CD14-positive monocyte (primary cell): ENCODE measurements at regions not wholly inside any gene's neighbourhood (a gene's known extent, or its start where the extent isn't known, plus 50 kb on each side); places are given as distances from the start of the nearest gene placed in this dataset.

Experiments
- DNase-seq, 3 donors: peaks; one replicate each; pipeline ENCODE4 v3.0.0-alpha.2; 2011 to 2022
- H2AFZ ChIP-seq: 2 replicates; pipeline ENCODE4 v1.6.0; 2012; ENCODE audit warnings: mild to moderate bottlenecking, low read depth, low read length, inconsistent platforms; ENCODE audit not compliant: insufficient read depth, poor library complexity, severe bottlenecking
- H3K27ac ChIP-seq, 2 donors: 1 replicate in 1 of 2; 2 replicates in 1 of 2; pipeline ENCODE4 v1.5.1; 2012 to 2013; ENCODE audit warnings: low read length in 2 of 2, control low read depth in 1 of 2, inconsistent platforms in 1 of 2, low read depth in 1 of 2, mild to moderate bottlenecking in 1 of 2
- H3K27me3 ChIP-seq, 2 donors: one replicate each; pipeline versions ENCODE4 v1.6.0 to v1.6.1; 2011 to 2013; ENCODE audit warnings: low read length in 2 of 2; ENCODE audit not compliant: control insufficient read depth in 2 of 2, insufficient read depth in 2 of 2
- H3K36me3 ChIP-seq, 2 donors: replicated peaks in 1 of 2; 1 replicate in 1 of 2; 2 replicates in 1 of 2; pipeline versions ENCODE4 v1.5.1 to v1.6.1; 2012 to 2013; ENCODE audit warnings: low read length in 2 of 2, control low read depth in 1 of 2, inconsistent platforms in 1 of 2, mild to moderate bottlenecking in 1 of 2; ENCODE audit not compliant: insufficient read depth in 2 of 2, control insufficient read depth in 1 of 2
- H3K4me1 ChIP-seq, 2 donors: 1 replicate in 1 of 2; 2 replicates in 1 of 2; pipeline versions ENCODE4 v1.5.1 to v1.6.1; 2012 to 2013; ENCODE audit warnings: low read length in 2 of 2, control low read depth in 1 of 2, inconsistent platforms in 1 of 2, mild to moderate bottlenecking in 1 of 2, moderate library complexity in 1 of 2; ENCODE audit not compliant: insufficient read depth in 2 of 2, control insufficient read depth in 1 of 2
- H3K4me2 ChIP-seq: replicated peaks from 2 replicates; pipeline ENCODE3; 2012; ENCODE audit warnings: low read length, moderate library complexity, mild to moderate bottlenecking; ENCODE audit not compliant: poor library complexity, severe bottlenecking; ENCODE audit errors: extremely low read depth
- H3K4me3 ChIP-seq, 3 experiments: fragments of 200-600 bp in 1 of 3; sonication (generic) in 1 of 3; replicated peaks in 1 of 3; 1 replicate in 2 of 3; 2 replicates in 1 of 3; pipeline ENCODE4 v1.5.1; 2011 to 2013; ENCODE audit warnings: low read length in 3 of 3, mild to moderate bottlenecking in 3 of 3, control low read depth in 2 of 3, low read depth in 2 of 3, inconsistent platforms in 1 of 3, moderate library complexity in 1 of 3
- H3K79me2 ChIP-seq: 2 replicates; pipeline ENCODE4 v1.6.0; 2012; ENCODE audit warnings: mild to moderate bottlenecking, control low read depth, inconsistent platforms, low read length, moderate library complexity; ENCODE audit not compliant: insufficient read depth
- H3K9ac ChIP-seq: 2 replicates; pipeline ENCODE4 v1.6.0; 2017; ENCODE audit warnings: low read length, mild to moderate bottlenecking; ENCODE audit not compliant: insufficient read depth, poor library complexity, severe bottlenecking
- H3K9me3 ChIP-seq, 2 donors: replicated peaks in 1 of 2; 1 replicate in 1 of 2; 2 replicates in 1 of 2; pipeline versions ENCODE4 v1.5.1 to v1.6.1; 2012 to 2013; ENCODE audit warnings: low read length in 2 of 2, control low read depth in 1 of 2; ENCODE audit not compliant: control insufficient read depth in 1 of 2, insufficient read depth in 1 of 2
- H4K20me1 ChIP-seq: 2 replicates; pipeline ENCODE4 v1.6.0; 2012; ENCODE audit warnings: mild to moderate bottlenecking, low read length, control low read depth, moderate library complexity; ENCODE audit not compliant: insufficient read depth
- H3K27ac Mint-ChIP-seq, 7 donors: one replicate each; pipeline ENCODE4 v1.8.0; 2020; ENCODE audit warnings: mild to moderate bottlenecking in 7 of 7, mixed read lengths in 7 of 7, moderate library complexity in 6 of 7, inconsistent platforms in 2 of 7
- H3K27me3 Mint-ChIP-seq, 3 donors: one replicate each; pipeline ENCODE4 v1.8.0; 2021 to 2022; ENCODE audit warnings: low read depth in 3 of 3, mild to moderate bottlenecking in 3 of 3, mixed read lengths in 3 of 3, moderate library complexity in 3 of 3, inconsistent platforms in 1 of 3
- H3K36me3 Mint-ChIP-seq, 2 donors: one replicate each; pipeline ENCODE4 v1.8.0; 2020; ENCODE audit warnings: mixed read lengths in 2 of 2, inconsistent platforms in 1 of 2, mild to moderate bottlenecking in 1 of 2
- H3K4me1 Mint-ChIP-seq: one replicate; pipeline ENCODE4 v1.8.0; 2020; ENCODE audit warnings: mild to moderate bottlenecking, mixed read lengths
- H3K4me3 Mint-ChIP-seq, 2 donors: one replicate each; pipeline ENCODE4 v1.8.0; 2020; ENCODE audit warnings: mild to moderate bottlenecking in 2 of 2, mixed read lengths in 2 of 2, moderate library complexity in 1 of 2
- H3K9me3 Mint-ChIP-seq, 7 donors: one replicate each; pipeline ENCODE4 v1.8.0; 2020 to 2022; ENCODE audit warnings: mixed read lengths in 7 of 7, mild to moderate bottlenecking in 6 of 7, moderate library complexity in 6 of 7, inconsistent platforms in 2 of 7
- CTCF ChIP-seq: fragments of 200-600 bp; IDR thresholded peaks from one replicate; pipeline ENCODE4 v1.8.0; 2022; ENCODE audit warnings: antibody characterized with exemption, mild to moderate bottlenecking
- WGBS: methylation state at CpG from one replicate; pipeline ENCODE4 v1.1.5; 2013; ENCODE audit warnings: missing lambda C conversion rate; ENCODE audit not compliant: insufficient coverage; 5-methylcytosine and 5-hydroxymethylcytosine counted together
- intact Hi-C, 2 donors: fragments of 100-400 bp; cut with micrococcal nuclease; formaldehyde crosslinking; loops; one replicate each; pipeline versions ENCODE4 v1.15.0 to v1.15.1; 2023

- no peak overlapping the region for H3K27ac Mint-ChIP-seq
- Histone ChIP-seq H2AFZ (no peak overlapping the region), H3K4me3 (no peak overlapping the region), H3K4me1 (peaks cover 17 to 20% of the 10 kb centered on the region in 2 donors), H3K79me2 (no peaks in the 10 kb centered on the region), H4K20me1 (no peaks in the 10 kb centered on the region), H3K36me3 (no peaks in the 10 kb centered on the region), H3K9me3 (no peaks in the 10 kb centered on the region), H3K27ac (no peak overlapping the region), H3K4me2 (no peak overlapping the region), H3K9ac (no peak overlapping the region), H3K27me3 (peaks cover 24 to 37% of the 10 kb centered on the region in 2 donors)
- TF ChIP-seq CTCF: no peak
- peaks cover 17 to 42% (median 21%) of the 10 kb centered on the region in 3 donors for H3K27me3 Mint-ChIP-seq
- no peak for DNase-seq
- no peak overlapping the region for H3K4me3 Mint-ChIP-seq
- no peaks in the 10 kb centered on the region for H3K9me3 Mint-ChIP-seq
- intact Hi-C loops: no loop called here
- H3K36me3 Mint-ChIP-seq: no peaks in the 10 kb centered on the region
- H3K4me1 Mint-ChIP-seq: peaks cover 20% of the 10 kb centered on the region
Observed at GRCh38 chr1:162930532-162930931, 69.6 kb upstream of the CCDC190 start.

GRCh38 chr1:162929177-162929576, 68.2 kb upstream of the CCDC190 start:
- no peaks in the 10 kb centered on the region for H3K9me3 Mint-ChIP-seq
- H3K9me3 ChIP-seq: no peaks in the 10 kb centered on the region
- no peak for DNase-seq
- H3K79me2 ChIP-seq: no peaks in the 10 kb centered on the region
- H3K4me1 Mint-ChIP-seq: peaks cover 20% of the 10 kb centered on the region
- no peak overlapping the region for H3K27ac ChIP-seq
- no peak overlapping the region for H2AFZ ChIP-seq
- H3K9ac ChIP-seq: no peak overlapping the region
- no peak overlapping the region for H3K4me3 ChIP-seq
- H3K4me1 ChIP-seq: peaks cover 17 to 20% of the 10 kb centered on the region in 2 donors
- H3K27me3 ChIP-seq: peaks cover 33 to 42% of the 10 kb centered on the region in 2 donors
- no peaks in the 10 kb centered on the region for H3K36me3 Mint-ChIP-seq
- no peak for TF ChIP-seq CTCF
- H3K36me3 ChIP-seq: no peaks in the 10 kb centered on the region
- no peak overlapping the region for H3K27ac Mint-ChIP-seq
- no peaks in the 10 kb centered on the region for H4K20me1 ChIP-seq
- no peak overlapping the region for H3K4me3 Mint-ChIP-seq
- intact Hi-C loops: no loop called here
- H3K27me3 Mint-ChIP-seq: peaks cover 15 to 43% (median 15%) of the 10 kb centered on the region in 3 donors
- H3K4me2 ChIP-seq: no peak overlapping the region
- WGBS: 80% methylated on average over 1 of the region's 3 CpGs
